ENCODE measurements at regions not wholly inside any gene's neighbourhood (a gene's known extent, or its start where the extent isn't known, plus 50 kb on each side); places are given as distances from the start of the nearest gene placed in this dataset.

- TF ChIP-seq CTCF (conservative IDR thresholded peaks at IDR 0.05) (no peak), ZFX (IDR thresholded peaks at IDR 0.05) (no peak)
These were observed 442.5 kb upstream of the KLHL29 start for GRCh38 chr2:22942441-22942840.

All from C4-2B (cell line).